Amniotic stem cell (primary cell): ENCODE measurements at regions not wholly inside any gene's neighbourhood (a gene's known extent, or its start where the extent isn't known, plus 50 kb on each side); places are given as distances from the start of the nearest gene placed in this dataset.

Source experiments
- DNase-seq: peaks from one replicate; lab custom pipeline; 2025; lab: John Stamatoyannopoulos, UW

- DNase-seq: no peak
Observed at GRCh38 chr3:64888840-64889392, 201.1 kb upstream of the ADAMTS9 start.

GRCh38 chr3:64888165-64888564 lies 200.4 kb upstream of the ADAMTS9 start:
- DNase-seq: no peak

- DNase-seq: no peak
Observed at GRCh38 chr3:64885055-64885454, 197.3 kb upstream of the ADAMTS9 start.

- DNase-seq: no peak
Observed at GRCh38 chr3:64884536-64884935, 196.7 kb upstream of the ADAMTS9 start.

GRCh38 chr3:64880916-64881315 lies 193.1 kb upstream of the ADAMTS9 start:
- no peak for DNase-seq

GRCh38 chr3:64878362-64878761 lies 190.6 kb upstream of the ADAMTS9 start:
- no peak for DNase-seq

GRCh38 chr3:64873400-64873799 lies 185.6 kb upstream of the ADAMTS9 start:
- no peak for DNase-seq

GRCh38 chr3:64872345-64872744 lies 184.5 kb upstream of the ADAMTS9 start:
- no peak for DNase-seq

GRCh38 chr3:64871834-64872249 lies 184.0 kb upstream of the ADAMTS9 start:
- no peak for DNase-seq

- DNase-seq: no peak
Observed at GRCh38 chr3:64870876-64871646, 183.3 kb upstream of the ADAMTS9 start.

GRCh38 chr3:64867224-64867623 lies 179.4 kb upstream of the ADAMTS9 start:
- DNase-seq: no peak

GRCh38 chr3:64865839-64866570 lies 178.2 kb upstream of the ADAMTS9 start:
- DNase-seq: no peak

GRCh38 chr3:64863226-64864212 lies 175.7 kb upstream of the ADAMTS9 start:
- no peak for DNase-seq

GRCh38 chr3:64861684-64862083 lies 173.9 kb upstream of the ADAMTS9 start:
- no peak for DNase-seq

GRCh38 chr3:64860536-64860870 lies 172.7 kb upstream of the ADAMTS9 start:
- DNase-seq: no peak

- no peak for DNase-seq
Observed at GRCh38 chr3:64859625-64860535, 172.1 kb upstream of the ADAMTS9 start.

- DNase-seq: no peak
Observed at GRCh38 chr3:64856977-64857516, 169.2 kb upstream of the ADAMTS9 start.

- no peak for DNase-seq
Observed at GRCh38 chr3:64856106-64856505, 168.3 kb upstream of the ADAMTS9 start.

- DNase-seq: no peak
Observed at GRCh38 chr3:64853456-64853855, 165.7 kb upstream of the ADAMTS9 start.

GRCh38 chr3:64852738-64853137 lies 164.9 kb upstream of the ADAMTS9 start:
- no peak for DNase-seq

GRCh38 chr3:64848822-64849221 lies 161.0 kb upstream of the ADAMTS9 start:
- no peak for DNase-seq
